HG03521 (cell line): ENCODE measurements at regions not wholly inside any gene's neighbourhood (a gene's known extent, or its start where the extent isn't known, plus 50 kb on each side); places are given as distances from the start of the nearest gene placed in this dataset.
"Not testable (repeated sequence)": the region's sequence is repeated elsewhere in the genome, so short reads cannot be mapped to it uniquely, and the experiment has no call there.

Source experiments
- ATAC-seq: cut with Tn5 transposase; IDR thresholded peaks from one replicate; pipeline ENCODE4 v1.9.1; 2021; ENCODE audit warnings: mild to moderate bottlenecking, moderate library complexity; ENCODE audit not compliant: unreplicated experiment

GRCh38 chr14:46596236-46596635 is 55.3 kb downstream of the RPL10L start:
- no peak for ATAC-seq

- no peak for ATAC-seq
These were observed 68.8 kb downstream of the RPL10L start for GRCh38 chr14:46582826-46583225.

- ATAC-seq, result no peak
These were observed 70.4 kb downstream of the RPL10L start for GRCh38 chr14:46581036-46581671.

- ATAC-seq, result no peak
These were observed 76.6 kb downstream of the RPL10L start for GRCh38 chr14:46574978-46575375.

GRCh38 chr14:46574221-46574977 is 77.2 kb downstream of the RPL10L start:
- no peak for ATAC-seq

- no peak for ATAC-seq
These were observed 78.1 kb downstream of the RPL10L start for GRCh38 chr14:46573498-46573897.

GRCh38 chr14:46571970-46572369 is 79.6 kb downstream of the RPL10L start:
- no peak for ATAC-seq

- ATAC-seq, result not testable (repeated sequence)
These were observed 83.4 kb downstream of the RPL10L start for GRCh38 chr14:46568161-46568560.

- no peak for ATAC-seq
These were observed 100.7 kb downstream of the RPL10L start for GRCh38 chr14:46550836-46551235.

GRCh38 chr14:46540986-46541385 is 110.6 kb downstream of the RPL10L start:
- ATAC-seq, result no peak

GRCh38 chr14:46519121-46519520 is 132.5 kb downstream of the RPL10L start:
- no peak for ATAC-seq

GRCh38 chr14:46508752-46509151 is 142.8 kb downstream of the RPL10L start:
- not testable (repeated sequence) for ATAC-seq

GRCh38 chr14:46499521-46499920 is 152.1 kb downstream of the RPL10L start:
- ATAC-seq, result no peak

GRCh38 chr14:46496409-46496808 is 155.2 kb downstream of the RPL10L start:
- ATAC-seq, result no peak

GRCh38 chr14:46490238-46490685 is 161.3 kb downstream of the RPL10L start:
- peak; percentile 70 for ATAC-seq

GRCh38 chr14:46488374-46488773 is 163.2 kb downstream of the RPL10L start:
- no peak for ATAC-seq

GRCh38 chr14:46487582-46488350 is 163.8 kb downstream of the RPL10L start:
- ATAC-seq, result no peak

GRCh38 chr14:46482200-46482599 is 169.4 kb downstream of the RPL10L start:
- no peak for ATAC-seq

GRCh38 chr14:46480817-46481216 is 170.8 kb downstream of the RPL10L start:
- no peak for ATAC-seq

- ATAC-seq, result no peak
These were observed 179.3 kb downstream of the RPL10L start for GRCh38 chr14:46472261-46472660.

GRCh38 chr14:46464341-46464740 is 187.2 kb downstream of the RPL10L start:
- ATAC-seq, result no peak

- no peak for ATAC-seq
These were observed 199.8 kb downstream of the RPL10L start for GRCh38 chr14:46451800-46452199.
